SK-N-SH (cell line): ENCODE measurements at regions not wholly inside any gene's neighbourhood (a gene's known extent, or its start where the extent isn't known, plus 50 kb on each side); places are given as distances from the start of the nearest gene placed in this dataset.

Experiments
- CTCF ChIA-PET: fragments of 300-600, 350-600 bp; formaldehyde crosslinking; extraction: SDS; loops from one replicate; lab custom pipeline; 2021; lab: Yijun Ruan, JAX
- POLR2A ChIA-PET: fragments of 350-600 bp; sonication (Branson Sonifier 250); formaldehyde crosslinking; extraction: SDS; loops from one replicate; lab custom pipeline; 2020; ENCODE audit warnings: antibody characterized with exemption, inconsistent platforms; lab: Yijun Ruan, JAX
- DNase-seq: peaks from one replicate; pipeline ENCODE4 v3.0.0; 2012
- H2AFZ ChIP-seq: fragments of 200-600 bp; sonication (generic); 2 replicates; pipeline ENCODE4 v1.8.1; 2016; ENCODE audit warnings: antibody characterized with exemption, mild to moderate bottlenecking, low read depth
- H3F3A ChIP-seq: fragments of 200-600 bp; sonication (generic); replicated peaks from 2 replicates; pipeline ENCODE3; 2016; ENCODE audit warnings: antibody characterized with exemption, mild to moderate bottlenecking; ENCODE audit not compliant: insufficient read depth
- H3K27ac ChIP-seq, 2 experiments: fragments of 200-500 bp in 1 of 2; fragments of 200-600 bp in 1 of 2; sonication (Bioruptor generic) in 1 of 2; sonication (generic), shearing (Covaris generic) in 1 of 2; 2 replicates each; pipeline versions ENCODE4 v1.5.1 to v1.6.1; 2014 to 2016; ENCODE audit warnings: low read depth in 2 of 2, inconsistent platforms in 1 of 2, low read length in 1 of 2, mild to moderate bottlenecking in 1 of 2, mixed read lengths in 1 of 2
- H3K27me3 ChIP-seq: fragments of 200-600 bp; sonication (generic), shearing (Covaris generic); 2 replicates; pipeline ENCODE4 v1.6.1; 2016; ENCODE audit warnings: mixed run types; ENCODE audit not compliant: insufficient read depth
- H3K36me3 ChIP-seq, 2 experiments: fragments of 200-500 bp in 1 of 2; fragments of 200-600 bp in 1 of 2; sonication (Bioruptor generic) in 1 of 2; sonication (generic) in 1 of 2; replicated peaks in 1 of 2; 2 replicates each; pipeline versions ENCODE3 to v1.5.1; 2014 to 2016; ENCODE audit warnings: low read length in 1 of 2, mild to moderate bottlenecking in 1 of 2; ENCODE audit not compliant: insufficient read depth in 2 of 2, control insufficient read depth in 1 of 2
- H3K4me1 ChIP-seq, 2 experiments: fragments of 200-500 bp in 1 of 2; fragments of 200-600 bp in 1 of 2; sonication (Bioruptor generic) in 1 of 2; sonication (generic), shearing (Covaris generic) in 1 of 2; 2 replicates each; pipeline versions ENCODE4 v1.5.1 to v1.6.1; 2014 to 2016; ENCODE audit warnings: low read depth in 1 of 2, low read length in 1 of 2, mixed run types in 1 of 2; ENCODE audit not compliant: insufficient read depth in 2 of 2, control insufficient read depth in 1 of 2
- H3K4me2 ChIP-seq: fragments of 200-600 bp; sonication (generic), shearing (Covaris generic); 2 replicates; pipeline ENCODE4 v1.6.1; 2017; ENCODE audit warnings: mixed run types
- H3K4me3 ChIP-seq, 2 experiments: fragments of 200-500 bp in 1 of 2; fragments of 200-600 bp in 1 of 2; sonication (Bioruptor generic) in 1 of 2; sonication (generic), shearing (Covaris generic) in 1 of 2; 2 replicates each; pipeline versions ENCODE4 v1.5.1 to v1.8.1; 2014 to 2016; ENCODE audit warnings: low read depth in 2 of 2, inconsistent platforms in 1 of 2, low read length in 1 of 2, mild to moderate bottlenecking in 1 of 2, mixed read lengths in 1 of 2, moderate library complexity in 1 of 2
- H3K79me2 ChIP-seq: fragments of 200-600 bp; sonication (generic); 2 replicates; pipeline ENCODE4 v1.8.1; 2017; ENCODE audit warnings: mild to moderate bottlenecking; ENCODE audit not compliant: insufficient read depth
- H3K9ac ChIP-seq: fragments of 200-600 bp; sonication (generic); 2 replicates; pipeline ENCODE4 v1.6.1; 2017; ENCODE audit warnings: mixed run types
- H3K9me2 ChIP-seq: fragments of 200-600 bp; sonication (generic); 2 replicates; pipeline ENCODE4 v1.6.1; 2017; ENCODE audit warnings: mixed run types
- H3K9me3 ChIP-seq: fragments of 200-600 bp; sonication (generic); 2 replicates; pipeline ENCODE4 v1.6.1; 2017; ENCODE audit warnings: mixed run types, mild to moderate bottlenecking, moderate library complexity
- H4K20me1 ChIP-seq: fragments of 200-600 bp; sonication (generic); 2 replicates; pipeline ENCODE4 v1.6.1; 2017; ENCODE audit warnings: mild to moderate bottlenecking, mixed run types; ENCODE audit not compliant: insufficient read depth
- CHD2 ChIP-seq: fragments of 150-350 bp; IDR thresholded peaks from 2 replicates; pipeline ENCODE4 v1.6.1; 2018; ENCODE audit warnings: low read length; ENCODE audit not compliant: partially characterized antibody
- EP300 ChIP-seq, 2 experiments: IDR thresholded peaks; 2 replicates each; pipeline versions ENCODE4 v1.4.0 to v1.6.1; 2012; ENCODE audit warnings: borderline replicate concordance in 1 of 2, low read depth in 1 of 2, low read length in 1 of 2
- GABPA ChIP-seq: IDR thresholded peaks from 2 replicates; pipeline ENCODE4 v1.4.0; 2012; ENCODE audit warnings: low read depth, mild to moderate bottlenecking
- JUND ChIP-seq: IDR thresholded peaks from 2 replicates; pipeline ENCODE4 v1.4.0; 2012
- MXI1 ChIP-seq: IDR thresholded peaks from 2 replicates; pipeline ENCODE4 v1.6.1; 2012; ENCODE audit warnings: mild to moderate bottlenecking, low read depth, low read length, improper control_type of control experiment
- NFIC ChIP-seq: IDR thresholded peaks from 2 replicates; pipeline ENCODE4 v1.4.0; 2012; ENCODE audit warnings: borderline replicate concordance
- POLR2AphosphoS5 ChIP-seq: IDR thresholded peaks from 2 replicates; pipeline ENCODE4 v1.6.1; 2012; ENCODE audit warnings: low read depth, low read length
- RAD21 ChIP-seq: IDR thresholded peaks from 2 replicates; pipeline ENCODE4 v1.6.1; 2012; ENCODE audit warnings: mild to moderate bottlenecking, low read length
- RFX5 ChIP-seq: IDR thresholded peaks from 2 replicates; pipeline ENCODE4 v1.6.1; 2012; ENCODE audit warnings: mild to moderate bottlenecking, improper control_type of control experiment, low read length
- SMC3 ChIP-seq: IDR thresholded peaks from 2 replicates; pipeline ENCODE4 v1.6.1; 2012; ENCODE audit warnings: low read depth, low read length, improper control_type of control experiment
- TAF1 ChIP-seq: IDR thresholded peaks from 2 replicates; pipeline ENCODE4 v1.6.1; 2012; ENCODE audit warnings: low read depth, mild to moderate bottlenecking, low read length, moderate library complexity, borderline replicate concordance
- TCF12 ChIP-seq: IDR thresholded peaks from 2 replicates; pipeline ENCODE4 v1.4.0; 2012
- WGBS: methylation state at CpG from one replicate; pipeline ENCODE4 v1.1.6; 2017; ENCODE audit warnings: low lambda C conversion rate; 5-methylcytosine and 5-hydroxymethylcytosine counted together
- TF ChIP-seq, protein P1 (sequence below): IDR thresholded peaks from 2 replicates; pipeline ENCODE4 v1.4.0; 2012; ENCODE audit warnings: low read depth
- TF ChIP-seq, protein P2 (sequence below): fragments of 150-350 bp; IDR thresholded peaks from 2 replicates; pipeline ENCODE4 v1.6.1; 2017; ENCODE audit warnings: antibody characterized with exemption, low read length, low read depth, borderline replicate concordance
- TF ChIP-seq, protein P3 (sequence below): IDR thresholded peaks from 2 replicates; pipeline ENCODE4 v1.6.1; 2012; ENCODE audit warnings: mild to moderate bottlenecking, low read depth, low read length, moderate library complexity

DNA sequence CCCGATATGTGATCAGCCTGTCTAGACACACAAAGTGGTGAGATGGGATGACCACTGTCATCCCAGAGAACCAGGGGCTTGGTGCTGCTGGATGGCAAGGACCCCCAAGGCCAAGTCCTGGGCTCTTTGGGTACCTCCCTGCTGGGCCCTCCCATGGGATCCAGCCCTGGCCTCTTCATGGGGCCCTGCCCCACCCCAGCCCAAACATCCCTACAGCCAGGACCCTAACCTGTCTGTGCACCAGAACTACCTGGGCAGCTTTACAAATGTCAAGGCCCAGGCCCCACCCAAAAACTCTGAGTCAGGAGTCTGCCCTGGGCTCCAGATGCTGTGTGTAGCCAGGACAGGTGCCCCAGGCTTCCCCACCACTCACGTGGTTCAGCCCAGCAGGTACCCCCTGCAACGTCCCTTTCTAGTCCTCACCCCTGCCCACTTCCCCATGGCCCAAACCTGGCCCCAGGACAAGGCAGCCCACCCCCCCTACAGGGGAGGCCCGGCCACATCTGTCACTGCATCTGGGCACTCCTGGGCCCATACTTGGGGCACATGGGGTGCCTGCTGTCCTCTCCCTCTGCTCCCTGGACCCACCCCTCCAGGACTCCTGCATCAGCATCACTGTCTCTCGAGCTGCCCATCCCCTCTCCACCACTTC lies 233.5 kb downstream of the TUBA3C start:
- Histone ChIP-seq H3K4me2 (no peak overlapping the region), H3K9ac (no peak overlapping the region), H3K4me3 (no peak overlapping the region), H4K20me1 (no peaks in the 10 kb centered on the region), H3K27me3 (peaks cover 20% of the 10 kb centered on the region; the same call in 1 of the 2 replicates), H3K79me2 (no peaks in the 10 kb centered on the region), H3K36me3 (no peaks in the 10 kb centered on the region), H3F3A (no peaks in the 10 kb centered on the region), H3K4me1 (no peaks in the 10 kb centered on the region), H3K27ac (no peak overlapping the region), H3K9me2 (no peaks in the 10 kb centered on the region), H2AFZ (no peak overlapping the region), H3K9me3 (no peaks in the 10 kb centered on the region)
- 0% methylated on average over 4 of the region's 5 CpGs for WGBS
- POLR2A ChIA-PET, result no interaction called here
- DNase-seq, result no peak
- no peak for TF ChIP-seq TAF1
- TF ChIP-seq POLR2AphosphoS5, result no peak
- no peak for TF ChIP-seq RFX5
- TF ChIP-seq RAD21, result no peak
- TF ChIP-seq MXI1, result no peak
- TF ChIP-seq SMC3, result no peak
- CTCF ChIA-PET, result no interaction called here

DNA sequence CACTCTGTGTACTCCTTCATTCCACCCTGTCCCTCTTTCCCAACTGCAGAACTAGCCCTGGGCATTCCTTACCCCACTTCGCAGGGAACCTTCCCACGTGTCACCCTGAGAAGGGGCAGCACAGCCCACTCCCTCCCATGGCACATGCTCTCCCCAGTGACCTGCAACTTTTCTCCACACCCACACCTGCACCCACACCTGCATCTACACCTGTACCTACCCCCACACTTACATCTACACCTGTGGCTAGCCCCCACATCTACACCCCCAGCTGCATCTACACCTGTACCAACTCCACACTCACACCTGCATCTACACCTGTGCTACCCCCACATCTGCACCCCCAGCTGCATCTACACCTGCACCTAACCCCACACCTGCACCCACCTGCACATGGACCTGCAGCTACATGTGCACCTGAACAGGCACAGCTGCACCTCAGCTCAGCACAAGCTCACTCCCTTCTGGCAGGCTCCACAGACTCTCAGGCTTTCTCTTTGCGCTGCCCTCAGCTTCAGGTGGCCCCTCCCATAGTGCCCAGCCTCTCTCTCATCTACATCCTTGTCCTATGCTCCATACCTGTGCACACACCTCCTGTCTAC lies 234.1 kb downstream of the TUBA3C start:
- Histone ChIP-seq H3K4me3 (no peak overlapping the region), H3K9me2 (no peaks in the 10 kb centered on the region), H3K36me3 (no peaks in the 10 kb centered on the region), H3K9ac (no peak overlapping the region), H3K27ac (no peak overlapping the region), H3K4me1 (no peaks in the 10 kb centered on the region), H4K20me1 (no peaks in the 10 kb centered on the region), H3K79me2 (no peaks in the 10 kb centered on the region), H3K27me3 (peaks cover 21% of the 10 kb centered on the region; the same call in 1 of the 2 replicates), H3K4me2 (no peak overlapping the region), H3F3A (no peaks in the 10 kb centered on the region), H2AFZ (no peak overlapping the region), H3K9me3 (no peaks in the 10 kb centered on the region)
- ChIA-PET POLR2A (no interaction called here), CTCF (no interaction called here)
- 6% methylated on average over 3 of the region's 3 CpGs for WGBS
- no peak for DNase-seq
- TF ChIP-seq, protein P1, sequence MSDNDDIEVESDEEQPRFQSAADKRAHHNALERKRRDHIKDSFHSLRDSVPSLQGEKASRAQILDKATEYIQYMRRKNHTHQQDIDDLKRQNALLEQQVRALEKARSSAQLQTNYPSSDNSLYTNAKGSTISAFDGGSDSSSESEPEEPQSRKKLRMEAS, result no peak
- TF ChIP-seq EP300 (IDR thresholded peaks at IDR 0.05; ENCODE audit: borderline replicate concordance in 1 of 2, low read depth in 1 of 2, low read length in 1 of 2), result no peak
- no peak for TF ChIP-seq TCF12

DNA sequence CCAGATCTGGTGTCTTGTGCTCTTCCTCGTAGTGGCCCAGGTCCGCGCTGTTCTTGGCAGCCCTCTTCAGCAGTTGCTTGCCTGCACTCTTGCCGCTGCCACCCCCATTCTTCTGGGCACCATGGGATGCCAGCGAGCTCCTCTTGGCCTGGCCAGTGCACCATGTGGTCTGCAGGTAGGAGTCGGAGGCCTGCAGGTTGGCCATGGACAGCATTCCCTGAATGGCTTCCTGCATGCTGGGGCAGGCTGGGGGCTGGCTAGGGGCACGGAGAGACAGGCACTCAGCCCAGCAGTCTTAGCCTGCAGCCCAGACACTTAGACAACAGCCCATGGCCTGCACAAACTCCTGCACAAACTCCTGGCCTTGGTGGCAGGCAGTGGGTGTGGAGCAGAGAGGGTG lies 234.9 kb downstream of the TUBA3C start:
- H4K20me1 ChIP-seq, result no peaks in the 10 kb centered on the region
- H3F3A ChIP-seq, result no peaks in the 10 kb centered on the region
- POLR2A ChIA-PET, result no interaction called here
- no peak overlapping the region for H2AFZ ChIP-seq
- no peaks in the 10 kb centered on the region for H3K79me2 ChIP-seq
- no peak overlapping the region for H3K4me2 ChIP-seq
- H3K36me3 ChIP-seq, result no peaks in the 10 kb centered on the region
- no peak overlapping the region for H3K27ac ChIP-seq
- no peaks in the 10 kb centered on the region for H3K9me2 ChIP-seq
- 0% methylated on average over 6 of the region's 7 CpGs for WGBS
- TF ChIP-seq, protein P2, sequence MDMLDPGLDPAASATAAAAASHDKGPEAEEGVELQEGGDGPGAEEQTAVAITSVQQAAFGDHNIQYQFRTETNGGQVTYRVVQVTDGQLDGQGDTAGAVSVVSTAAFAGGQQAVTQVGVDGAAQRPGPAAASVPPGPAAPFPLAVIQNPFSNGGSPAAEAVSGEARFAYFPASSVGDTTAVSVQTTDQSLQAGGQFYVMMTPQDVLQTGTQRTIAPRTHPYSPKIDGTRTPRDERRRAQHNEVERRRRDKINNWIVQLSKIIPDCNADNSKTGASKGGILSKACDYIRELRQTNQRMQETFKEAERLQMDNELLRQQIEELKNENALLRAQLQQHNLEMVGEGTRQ, result no peak
- TF ChIP-seq POLR2AphosphoS5, result no peak
- no peak for TF ChIP-seq NFIC
- TF ChIP-seq, protein P3, sequence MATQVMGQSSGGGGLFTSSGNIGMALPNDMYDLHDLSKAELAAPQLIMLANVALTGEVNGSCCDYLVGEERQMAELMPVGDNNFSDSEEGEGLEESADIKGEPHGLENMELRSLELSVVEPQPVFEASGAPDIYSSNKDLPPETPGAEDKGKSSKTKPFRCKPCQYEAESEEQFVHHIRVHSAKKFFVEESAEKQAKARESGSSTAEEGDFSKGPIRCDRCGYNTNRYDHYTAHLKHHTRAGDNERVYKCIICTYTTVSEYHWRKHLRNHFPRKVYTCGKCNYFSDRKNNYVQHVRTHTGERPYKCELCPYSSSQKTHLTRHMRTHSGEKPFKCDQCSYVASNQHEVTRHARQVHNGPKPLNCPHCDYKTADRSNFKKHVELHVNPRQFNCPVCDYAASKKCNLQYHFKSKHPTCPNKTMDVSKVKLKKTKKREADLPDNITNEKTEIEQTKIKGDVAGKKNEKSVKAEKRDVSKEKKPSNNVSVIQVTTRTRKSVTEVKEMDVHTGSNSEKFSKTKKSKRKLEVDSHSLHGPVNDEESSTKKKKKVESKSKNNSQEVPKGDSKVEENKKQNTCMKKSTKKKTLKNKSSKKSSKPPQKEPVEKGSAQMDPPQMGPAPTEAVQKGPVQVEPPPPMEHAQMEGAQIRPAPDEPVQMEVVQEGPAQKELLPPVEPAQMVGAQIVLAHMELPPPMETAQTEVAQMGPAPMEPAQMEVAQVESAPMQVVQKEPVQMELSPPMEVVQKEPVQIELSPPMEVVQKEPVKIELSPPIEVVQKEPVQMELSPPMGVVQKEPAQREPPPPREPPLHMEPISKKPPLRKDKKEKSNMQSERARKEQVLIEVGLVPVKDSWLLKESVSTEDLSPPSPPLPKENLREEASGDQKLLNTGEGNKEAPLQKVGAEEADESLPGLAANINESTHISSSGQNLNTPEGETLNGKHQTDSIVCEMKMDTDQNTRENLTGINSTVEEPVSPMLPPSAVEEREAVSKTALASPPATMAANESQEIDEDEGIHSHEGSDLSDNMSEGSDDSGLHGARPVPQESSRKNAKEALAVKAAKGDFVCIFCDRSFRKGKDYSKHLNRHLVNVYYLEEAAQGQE, result no peak
- no peak for TF ChIP-seq CHD2
- no peak for TF ChIP-seq JUND
- no peak for TF ChIP-seq GABPA
- no peak for TF ChIP-seq MXI1
- TF ChIP-seq, all 33 proteins: peak for 0
- CTCF ChIA-PET, result no interaction called here
- Histone ChIP-seq H3K9ac (no peak overlapping the region), H3K4me3 (no peak overlapping the region), H3K9me3 (no peaks in the 10 kb centered on the region), H3K4me1 (no peaks in the 10 kb centered on the region), H3K27me3 (peaks cover 21% of the 10 kb centered on the region; the same call in 1 of the 2 replicates)
- no peak for DNase-seq
